GM12891 (cell line): ENCODE measurements at regions not wholly inside any gene's neighbourhood (a gene's known extent, or its start where the extent isn't known, plus 50 kb on each side); places are given as distances from the start of the nearest gene placed in this dataset.

Experiments
- POLR2A ChIP-seq: IDR thresholded peaks from 2 replicates; pipeline ENCODE4 v1.6.1; 2011; ENCODE audit warnings: low read depth, low read length, control low read depth
- POLR2AphosphoS5 ChIP-seq: IDR thresholded peaks from 2 replicates; pipeline ENCODE4 v1.6.1; 2011; ENCODE audit warnings: low read depth, low read length, control low read depth
- POU2F2 ChIP-seq: IDR thresholded peaks from 2 replicates; pipeline ENCODE4 v1.6.1; 2011; ENCODE audit warnings: low read depth, mild to moderate bottlenecking, control low read depth, low read length, moderate library complexity
- TAF1 ChIP-seq: IDR thresholded peaks from 2 replicates; pipeline ENCODE4 v1.6.1; 2011; ENCODE audit warnings: low read depth, low read length, control low read depth

DNA sequence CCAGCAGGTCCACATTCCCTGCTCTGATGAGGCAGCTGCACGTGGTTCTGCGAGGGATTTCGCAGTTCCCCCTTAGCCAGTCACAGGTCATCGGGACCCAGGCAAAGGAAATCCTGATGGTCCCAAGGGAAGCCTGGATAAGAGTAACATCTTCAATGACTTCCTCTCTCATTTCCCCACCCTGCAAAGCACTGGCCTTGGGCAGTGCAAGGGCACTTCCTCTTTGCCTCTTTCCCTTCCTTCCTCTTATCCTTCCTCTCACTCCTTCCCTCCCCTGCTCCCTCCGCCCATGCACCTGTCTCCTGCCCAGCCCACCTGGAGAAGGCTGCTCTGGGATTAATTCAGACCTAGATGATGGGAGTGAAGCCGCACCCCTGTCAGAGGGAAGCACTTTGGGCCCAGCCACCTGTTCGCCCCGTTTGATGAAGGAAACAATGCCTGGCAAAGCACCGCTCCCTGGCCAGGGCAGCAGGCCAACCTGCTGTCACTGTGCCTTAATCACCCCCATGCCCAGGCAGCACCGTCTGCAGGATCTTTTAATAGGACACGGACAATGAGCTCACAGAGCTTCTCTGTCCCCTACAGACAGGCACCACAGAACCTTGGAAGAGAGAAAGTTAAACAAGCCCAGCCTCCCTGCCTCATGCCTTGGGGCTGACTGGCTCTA, 113.5 kb upstream of the PABPC3 start:
- TF ChIP-seq POLR2A: no peak
- no peak for TF ChIP-seq POU2F2
- no peak for TF ChIP-seq POLR2AphosphoS5
- TF ChIP-seq TAF1: no peak
